ENCODE measurements at regions not wholly inside any gene's neighbourhood (a gene's known extent, or its start where the extent isn't known, plus 50 kb on each side); places are given as distances from the start of the nearest gene placed in this dataset.

DNA sequence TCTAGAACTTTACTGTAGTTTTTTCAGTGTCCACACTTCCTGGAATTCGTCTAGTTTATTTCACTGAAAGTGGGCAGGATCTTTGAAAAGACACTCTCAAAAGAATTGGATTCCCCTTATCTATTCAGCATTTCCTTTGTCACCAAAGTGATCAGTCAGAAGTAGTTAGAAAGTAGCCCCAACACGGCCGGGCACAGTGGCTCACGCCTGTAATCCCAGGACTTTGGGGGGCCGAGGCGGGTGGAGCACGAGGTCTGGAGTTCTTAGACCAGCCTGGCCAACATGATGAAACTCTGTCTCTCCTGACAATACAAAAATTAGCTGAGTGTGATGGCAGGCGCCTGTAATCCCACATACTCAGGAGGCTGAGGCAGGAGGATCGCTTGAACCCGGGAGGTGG is 69.0 kb upstream of the KMT2C start:
- DNase-seq (ENCODE audit: low read depth in 1 of 2, low spot score in 1 of 2) = no peak
- H3K27me3 ChIP-seq (ENCODE audit: insufficient read depth, poor library complexity, severe bottlenecking) = no peaks in the 10 kb centered on the region
- TF ChIP-seq GABPA (IDR thresholded peaks at IDR 0.05; ENCODE audit: low read depth) (no peak), SPI1 (IDR thresholded peaks at IDR 0.05; ENCODE audit: borderline replicate concordance, low read depth) (no peak), POLR2AphosphoS5 (IDR thresholded peaks at IDR 0.05; ENCODE audit: low read depth) (no peak)
- TF ChIP-seq, protein P1, sequence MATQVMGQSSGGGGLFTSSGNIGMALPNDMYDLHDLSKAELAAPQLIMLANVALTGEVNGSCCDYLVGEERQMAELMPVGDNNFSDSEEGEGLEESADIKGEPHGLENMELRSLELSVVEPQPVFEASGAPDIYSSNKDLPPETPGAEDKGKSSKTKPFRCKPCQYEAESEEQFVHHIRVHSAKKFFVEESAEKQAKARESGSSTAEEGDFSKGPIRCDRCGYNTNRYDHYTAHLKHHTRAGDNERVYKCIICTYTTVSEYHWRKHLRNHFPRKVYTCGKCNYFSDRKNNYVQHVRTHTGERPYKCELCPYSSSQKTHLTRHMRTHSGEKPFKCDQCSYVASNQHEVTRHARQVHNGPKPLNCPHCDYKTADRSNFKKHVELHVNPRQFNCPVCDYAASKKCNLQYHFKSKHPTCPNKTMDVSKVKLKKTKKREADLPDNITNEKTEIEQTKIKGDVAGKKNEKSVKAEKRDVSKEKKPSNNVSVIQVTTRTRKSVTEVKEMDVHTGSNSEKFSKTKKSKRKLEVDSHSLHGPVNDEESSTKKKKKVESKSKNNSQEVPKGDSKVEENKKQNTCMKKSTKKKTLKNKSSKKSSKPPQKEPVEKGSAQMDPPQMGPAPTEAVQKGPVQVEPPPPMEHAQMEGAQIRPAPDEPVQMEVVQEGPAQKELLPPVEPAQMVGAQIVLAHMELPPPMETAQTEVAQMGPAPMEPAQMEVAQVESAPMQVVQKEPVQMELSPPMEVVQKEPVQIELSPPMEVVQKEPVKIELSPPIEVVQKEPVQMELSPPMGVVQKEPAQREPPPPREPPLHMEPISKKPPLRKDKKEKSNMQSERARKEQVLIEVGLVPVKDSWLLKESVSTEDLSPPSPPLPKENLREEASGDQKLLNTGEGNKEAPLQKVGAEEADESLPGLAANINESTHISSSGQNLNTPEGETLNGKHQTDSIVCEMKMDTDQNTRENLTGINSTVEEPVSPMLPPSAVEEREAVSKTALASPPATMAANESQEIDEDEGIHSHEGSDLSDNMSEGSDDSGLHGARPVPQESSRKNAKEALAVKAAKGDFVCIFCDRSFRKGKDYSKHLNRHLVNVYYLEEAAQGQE (IDR thresholded peaks at IDR 0.05; ENCODE audit: insufficient replicate concordance, low read depth) = no peak
- TF ChIP-seq, protein P2, sequence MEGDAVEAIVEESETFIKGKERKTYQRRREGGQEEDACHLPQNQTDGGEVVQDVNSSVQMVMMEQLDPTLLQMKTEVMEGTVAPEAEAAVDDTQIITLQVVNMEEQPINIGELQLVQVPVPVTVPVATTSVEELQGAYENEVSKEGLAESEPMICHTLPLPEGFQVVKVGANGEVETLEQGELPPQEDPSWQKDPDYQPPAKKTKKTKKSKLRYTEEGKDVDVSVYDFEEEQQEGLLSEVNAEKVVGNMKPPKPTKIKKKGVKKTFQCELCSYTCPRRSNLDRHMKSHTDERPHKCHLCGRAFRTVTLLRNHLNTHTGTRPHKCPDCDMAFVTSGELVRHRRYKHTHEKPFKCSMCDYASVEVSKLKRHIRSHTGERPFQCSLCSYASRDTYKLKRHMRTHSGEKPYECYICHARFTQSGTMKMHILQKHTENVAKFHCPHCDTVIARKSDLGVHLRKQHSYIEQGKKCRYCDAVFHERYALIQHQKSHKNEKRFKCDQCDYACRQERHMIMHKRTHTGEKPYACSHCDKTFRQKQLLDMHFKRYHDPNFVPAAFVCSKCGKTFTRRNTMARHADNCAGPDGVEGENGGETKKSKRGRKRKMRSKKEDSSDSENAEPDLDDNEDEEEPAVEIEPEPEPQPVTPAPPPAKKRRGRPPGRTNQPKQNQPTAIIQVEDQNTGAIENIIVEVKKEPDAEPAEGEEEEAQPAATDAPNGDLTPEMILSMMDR (IDR thresholded peaks at IDR 0.05; ENCODE audit: insufficient read depth, low read length) = no peak
- H3K4me3 ChIP-seq (replicated peaks; ENCODE audit: insufficient read depth, low read length) = no peak overlapping the region
- H3K27ac ChIP-seq (replicated peaks) = no peak overlapping the region

DNA sequence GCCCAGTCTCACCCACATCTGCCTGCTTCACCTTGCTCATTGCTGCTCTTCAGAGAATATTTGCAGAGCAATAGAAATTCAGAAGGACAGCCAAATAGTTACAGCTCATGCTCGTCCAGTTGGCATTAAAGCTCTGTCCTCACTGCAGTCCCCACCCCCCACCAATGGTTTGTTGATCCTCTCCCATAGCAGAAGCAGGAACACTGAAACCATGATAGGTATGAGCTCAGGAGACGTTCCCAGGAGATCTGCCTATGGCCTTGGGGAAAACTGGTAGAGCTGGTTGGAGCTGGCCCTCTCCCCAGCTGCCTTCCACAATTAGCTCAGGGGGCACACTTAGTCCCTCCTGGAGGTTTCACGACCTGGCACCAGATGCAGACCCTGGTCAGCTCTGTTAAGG is 68.6 kb upstream of the KMT2C start:
- TF ChIP-seq, protein P1 (IDR thresholded peaks at IDR 0.05; ENCODE audit: insufficient replicate concordance, low read depth) = no peak
- no peak for TF ChIP-seq GABPA (IDR thresholded peaks at IDR 0.05; ENCODE audit: low read depth)
- TF ChIP-seq POLR2AphosphoS5 (IDR thresholded peaks at IDR 0.05; ENCODE audit: low read depth) = no peak
- TF ChIP-seq, protein P2 (IDR thresholded peaks at IDR 0.05; ENCODE audit: insufficient read depth, low read length) = no peak
- TF ChIP-seq SPI1 (IDR thresholded peaks at IDR 0.05; ENCODE audit: borderline replicate concordance, low read depth) = no peak
- no peak overlapping the region for H3K4me3 ChIP-seq (replicated peaks; ENCODE audit: insufficient read depth, low read length)
- H3K27ac ChIP-seq (replicated peaks) = no peak overlapping the region
- H3K27me3 ChIP-seq (ENCODE audit: insufficient read depth, poor library complexity, severe bottlenecking) = no peaks in the 10 kb centered on the region
- DNase-seq (ENCODE audit: low read depth in 1 of 2, low spot score in 1 of 2) = no peak

DNA sequence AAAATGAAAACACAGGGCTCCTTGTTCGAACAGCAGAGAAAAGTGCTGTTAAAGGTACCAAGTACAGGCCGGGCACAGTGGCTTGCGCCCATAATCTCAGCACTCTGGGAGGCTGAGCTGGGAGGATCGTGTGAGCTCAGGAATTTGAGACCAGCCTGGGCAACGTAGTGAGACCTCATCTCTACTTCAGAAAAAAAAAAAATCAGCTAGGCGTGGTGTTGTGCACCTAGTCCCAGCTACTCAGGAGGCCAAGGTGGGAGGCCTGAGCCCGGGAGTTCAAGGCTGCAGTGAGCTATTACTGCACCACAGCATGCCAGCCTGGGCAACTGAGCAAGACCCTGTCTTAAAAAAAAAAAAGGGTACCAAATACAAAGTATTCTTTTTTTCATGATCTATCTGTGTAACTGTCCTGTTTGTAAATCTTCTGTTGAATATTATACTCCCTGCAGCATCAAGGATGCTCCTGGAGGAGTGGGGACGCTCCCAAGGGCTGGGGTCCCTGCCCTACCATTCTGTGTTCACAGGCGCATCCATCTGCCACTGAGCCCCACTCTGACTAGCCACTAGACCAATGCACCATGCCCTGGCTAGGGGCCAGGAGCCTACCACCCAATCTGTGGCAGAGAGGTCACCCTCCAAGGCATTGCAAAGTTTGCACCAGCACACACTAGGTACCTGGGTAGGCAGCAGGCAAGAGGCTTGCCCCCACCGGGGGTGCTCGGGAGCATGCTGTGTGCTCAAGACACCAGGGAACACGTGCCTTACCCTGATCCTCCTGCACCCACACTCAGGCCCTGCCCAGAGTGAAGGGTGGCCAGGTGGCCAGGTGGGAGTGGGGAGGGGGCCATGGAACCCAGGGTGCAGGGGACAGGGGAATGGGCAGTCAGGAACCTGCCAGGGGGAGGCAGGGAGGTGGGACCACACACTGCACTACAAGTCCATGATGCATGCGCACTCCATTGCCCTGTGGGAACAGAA is 67.3 kb upstream of the KMT2C start:
- Histone ChIP-seq H3K27me3 (ENCODE audit: insufficient read depth, poor library complexity, severe bottlenecking) (no peaks in the 10 kb centered on the region), H3K27ac (replicated peaks) (no peak overlapping the region), H3K4me3 (replicated peaks; ENCODE audit: insufficient read depth, low read length) (no peak overlapping the region)
- TF ChIP-seq, protein P1 (IDR thresholded peaks at IDR 0.05; ENCODE audit: insufficient replicate concordance, low read depth) = no peak
- no peak for TF ChIP-seq POLR2AphosphoS5 (IDR thresholded peaks at IDR 0.05; ENCODE audit: low read depth)
- TF ChIP-seq, protein P2 (IDR thresholded peaks at IDR 0.05; ENCODE audit: insufficient read depth, low read length) = no peak
- no peak for TF ChIP-seq SPI1 (IDR thresholded peaks at IDR 0.05; ENCODE audit: borderline replicate concordance, low read depth)
- no peak for TF ChIP-seq GABPA (IDR thresholded peaks at IDR 0.05; ENCODE audit: low read depth)
- DNase-seq (ENCODE audit: low read depth in 1 of 2, low spot score in 1 of 2) = no peak
